Activated naive CD8-positive, alpha-beta T cell treated with anti-CD3 and anti-CD28 coated beads for 36 hours (primary cell): ENCODE measurements at regions not wholly inside any gene's neighbourhood (a gene's known extent, or its start where the extent isn't known, plus 50 kb on each side); places are given as distances from the start of the nearest gene placed in this dataset.

Experiments
- DNase-seq: peaks from one replicate; pipeline ENCODE4 v3.0.0; 2021
- H3K27ac Mint-ChIP-seq: one replicate; pipeline ENCODE4 v1.8.0; 2022; ENCODE audit warnings: mild to moderate bottlenecking, moderate library complexity, mixed read lengths
- H3K27me3 Mint-ChIP-seq: one replicate; pipeline ENCODE4 v1.8.0; 2022; ENCODE audit warnings: mild to moderate bottlenecking, mixed read lengths
- H3K36me3 Mint-ChIP-seq: one replicate; pipeline ENCODE4 v1.8.0; 2021; ENCODE audit warnings: mild to moderate bottlenecking, mixed read lengths
- H3K4me1 Mint-ChIP-seq: one replicate; pipeline ENCODE4 v1.8.0; 2021; ENCODE audit warnings: mixed read lengths
- H3K4me3 Mint-ChIP-seq: one replicate; pipeline ENCODE4 v1.8.0; 2022; ENCODE audit warnings: mild to moderate bottlenecking, moderate library complexity, mixed read lengths
- H3K9me3 Mint-ChIP-seq: one replicate; pipeline ENCODE4 v1.8.0; 2022; ENCODE audit warnings: mixed read lengths

- Mint-ChIP-seq H3K36me3 (no peaks in the 10 kb centered on the region), H3K9me3 (peaks cover 8% of the 10 kb centered on the region), H3K27ac (no peak overlapping the region), H3K27me3 (peaks cover 11% of the 10 kb centered on the region), H3K4me1 (no peaks in the 10 kb centered on the region), H3K4me3 (no peak overlapping the region)
- no peak for DNase-seq
Observed at GRCh38 chr10:111335826-111336225, 259.0 kb downstream of the ADRA2A start.

GRCh38 chr10:111338035-111338434 is 261.2 kb downstream of the ADRA2A start:
- Mint-ChIP-seq H3K27ac (no peak overlapping the region), H3K36me3 (no peaks in the 10 kb centered on the region), H3K9me3 (peaks cover 24% of the 10 kb centered on the region), H3K4me3 (no peak overlapping the region), H3K4me1 (no peaks in the 10 kb centered on the region), H3K27me3 (peaks cover 11% of the 10 kb centered on the region)
- DNase-seq, result no peak

GRCh38 chr10:111338805-111339204 is 262.0 kb downstream of the ADRA2A start:
- H3K27ac Mint-ChIP-seq, result no peak overlapping the region
- H3K4me1 Mint-ChIP-seq, result no peaks in the 10 kb centered on the region
- no peak for DNase-seq
- H3K9me3 Mint-ChIP-seq, result peaks cover 24% of the 10 kb centered on the region
- peaks cover 11% of the 10 kb centered on the region for H3K27me3 Mint-ChIP-seq
- no peaks in the 10 kb centered on the region for H3K36me3 Mint-ChIP-seq
- no peak overlapping the region for H3K4me3 Mint-ChIP-seq

- Mint-ChIP-seq H3K27me3 (peaks cover 8% of the 10 kb centered on the region), H3K36me3 (no peaks in the 10 kb centered on the region), H3K4me1 (no peaks in the 10 kb centered on the region), H3K9me3 (peaks cover 24% of the 10 kb centered on the region), H3K4me3 (no peak overlapping the region), H3K27ac (no peak overlapping the region)
- DNase-seq, result no peak
Observed at GRCh38 chr10:111344804-111345203, 268.0 kb downstream of the ADRA2A start.

GRCh38 chr10:111347386-111348013 is 270.7 kb downstream of the ADRA2A start:
- DNase-seq, result no peak
- H3K9me3 Mint-ChIP-seq, result peaks cover 5% of the 10 kb centered on the region

GRCh38 chr10:111348076-111348475 is 271.2 kb downstream of the ADRA2A start:
- Mint-ChIP-seq H3K9me3 (no peaks in the 10 kb centered on the region), H3K27ac (no peak overlapping the region), H3K4me3 (no peak overlapping the region), H3K27me3 (peaks cover 25% of the 10 kb centered on the region), H3K36me3 (no peaks in the 10 kb centered on the region), H3K4me1 (no peaks in the 10 kb centered on the region)
- DNase-seq, result no peak

More at GRCh38 chr10:111347386-111348013, 270.7 kb downstream of the ADRA2A start:
- no peaks in the 10 kb centered on the region for H3K4me1 Mint-ChIP-seq
- H3K27ac Mint-ChIP-seq, result no peak overlapping the region
- H3K27me3 Mint-ChIP-seq, result peaks cover 25% of the 10 kb centered on the region
- no peaks in the 10 kb centered on the region for H3K36me3 Mint-ChIP-seq
- H3K4me3 Mint-ChIP-seq, result no peak overlapping the region

GRCh38 chr10:111354859-111355258 is 278.0 kb downstream of the ADRA2A start:
- Mint-ChIP-seq H3K4me1 (no peaks in the 10 kb centered on the region), H3K36me3 (no peaks in the 10 kb centered on the region), H3K27me3 (peaks cover 49% of the 10 kb centered on the region), H3K9me3 (no peaks in the 10 kb centered on the region), H3K27ac (no peak overlapping the region), H3K4me3 (no peak overlapping the region)
- DNase-seq, result no peak

- Mint-ChIP-seq H3K27ac (no peak overlapping the region), H3K4me1 (no peaks in the 10 kb centered on the region), H3K27me3 (peaks cover 36% of the 10 kb centered on the region), H3K9me3 (no peaks in the 10 kb centered on the region), H3K4me3 (no peak overlapping the region), H3K36me3 (no peaks in the 10 kb centered on the region)
- no peak for DNase-seq
Observed at GRCh38 chr10:111356571-111356970, 279.7 kb downstream of the ADRA2A start.

GRCh38 chr10:111357859-111358258 is 281.0 kb downstream of the ADRA2A start:
- Mint-ChIP-seq H3K36me3 (no peaks in the 10 kb centered on the region), H3K27ac (no peak overlapping the region), H3K4me1 (no peaks in the 10 kb centered on the region), H3K4me3 (no peak overlapping the region), H3K27me3 (peaks cover 40% of the 10 kb centered on the region), H3K9me3 (no peaks in the 10 kb centered on the region)
- DNase-seq, result no peak

- Mint-ChIP-seq H3K36me3 (no peaks in the 10 kb centered on the region), H3K27me3 (peaks cover 28% of the 10 kb centered on the region), H3K4me3 (no peak overlapping the region), H3K4me1 (no peaks in the 10 kb centered on the region), H3K27ac (no peak overlapping the region), H3K9me3 (no peaks in the 10 kb centered on the region)
- DNase-seq, result peak; percentile 1
Observed at GRCh38 chr10:111360260-111360925, 283.6 kb downstream of the ADRA2A start.

- Mint-ChIP-seq H3K4me3 (no peak overlapping the region), H3K27ac (no peak overlapping the region), H3K36me3 (no peaks in the 10 kb centered on the region), H3K4me1 (no peaks in the 10 kb centered on the region), H3K27me3 (peaks cover 22% of the 10 kb centered on the region), H3K9me3 (no peaks in the 10 kb centered on the region)
- no peak for DNase-seq
Observed at GRCh38 chr10:111367531-111367930, 290.7 kb downstream of the ADRA2A start.

- no peak for DNase-seq
- Mint-ChIP-seq H3K27ac (no peak overlapping the region), H3K4me1 (no peaks in the 10 kb centered on the region), H3K9me3 (no peaks in the 10 kb centered on the region), H3K36me3 (no peaks in the 10 kb centered on the region), H3K27me3 (peaks cover 18% of the 10 kb centered on the region), H3K4me3 (no peak overlapping the region)
Observed at GRCh38 chr10:111370101-111370500, 293.3 kb downstream of the ADRA2A start.

GRCh38 chr10:111373696-111374095 is 296.9 kb downstream of the ADRA2A start:
- DNase-seq, result no peak
- no peak overlapping the region for H3K4me3 Mint-ChIP-seq
- no peaks in the 10 kb centered on the region for H3K4me1 Mint-ChIP-seq
- no peak overlapping the region for H3K27ac Mint-ChIP-seq
- no peaks in the 10 kb centered on the region for H3K9me3 Mint-ChIP-seq
- H3K36me3 Mint-ChIP-seq, result no peaks in the 10 kb centered on the region
- H3K27me3 Mint-ChIP-seq, result peaks cover 15% of the 10 kb centered on the region

- no peak overlapping the region for H3K4me3 Mint-ChIP-seq
- no peaks in the 10 kb centered on the region for H3K4me1 Mint-ChIP-seq
- H3K27me3 Mint-ChIP-seq, result peaks cover 15% of the 10 kb centered on the region
- H3K27ac Mint-ChIP-seq, result no peak overlapping the region
- no peaks in the 10 kb centered on the region for H3K36me3 Mint-ChIP-seq
- DNase-seq, result no peak
- no peaks in the 10 kb centered on the region for H3K9me3 Mint-ChIP-seq
Observed at GRCh38 chr10:111379534-111380187, 302.8 kb downstream of the ADRA2A start.

- DNase-seq, result no peak
- no peak overlapping the region for H3K27ac Mint-ChIP-seq
- H3K27me3 Mint-ChIP-seq, result peaks cover 11% of the 10 kb centered on the region
- H3K4me1 Mint-ChIP-seq, result no peaks in the 10 kb centered on the region
- H3K9me3 Mint-ChIP-seq, result no peaks in the 10 kb centered on the region
- H3K36me3 Mint-ChIP-seq, result no peaks in the 10 kb centered on the region
- H3K4me3 Mint-ChIP-seq, result no peak overlapping the region
Observed at GRCh38 chr10:111384556-111384955, 307.7 kb downstream of the ADRA2A start.
